Ascending aorta (tissue), 2 donors: ENCODE measurements at regions not wholly inside any gene's neighbourhood (a gene's known extent, or its start where the extent isn't known, plus 50 kb on each side); places are given as distances from the start of the nearest gene placed in this dataset.

Source experiments
- DNase-seq, 2 donors: peaks; one replicate each; pipeline ENCODE4 v3.0.0-alpha.2; 2019; ENCODE audit warnings: low spot score in 2 of 2
- H3K27ac ChIP-seq, 2 donors: fragments of 200-600 bp; sonication (generic); one replicate each; pipeline ENCODE4 v1.5.1; 2016 to 2017; ENCODE audit warnings: mild to moderate bottlenecking in 1 of 2
- H3K27me3 ChIP-seq: fragments of 200-600 bp; sonication (generic); one replicate; pipeline ENCODE4 v1.5.1; 2017
- H3K36me3 ChIP-seq, 2 donors: fragments of 200-600 bp; sonication (generic); one replicate each; pipeline ENCODE4 v1.5.1; 2016
- H3K4me1 ChIP-seq, 2 donors: fragments of 200-600 bp; sonication (generic); one replicate each; pipeline ENCODE4 v1.5.1; 2016 to 2017; ENCODE audit warnings: mild to moderate bottlenecking in 1 of 2
- H3K4me3 ChIP-seq, 2 donors: fragments of 200-600 bp; sonication (generic); one replicate each; pipeline ENCODE4 v1.5.1; 2016 to 2017; ENCODE audit warnings: mild to moderate bottlenecking in 1 of 2
- H3K9me3 ChIP-seq, 2 donors: fragments of 200-600 bp; sonication (generic); one replicate each; pipeline ENCODE4 v1.5.1; 2016
- intact Hi-C: fragments of 100-400 bp; cut with DNase I; formaldehyde crosslinking; loops from one replicate; pipeline ENCODE4 v1.15.1; 2023
- TF ChIP-seq, protein P1 (sequence below), 3 experiments: fragments of 200-600 bp in 2 of 3; fragments of 450-650 bp in 1 of 3; sonication (generic) in 2 of 3; IDR thresholded peaks; one replicate each; pipeline ENCODE4 v1.5.1; 2016 to 2019; ENCODE audit warnings: antibody characterized with exemption in 3 of 3, mild to moderate bottlenecking in 1 of 3, moderate library complexity in 1 of 3

DNA sequence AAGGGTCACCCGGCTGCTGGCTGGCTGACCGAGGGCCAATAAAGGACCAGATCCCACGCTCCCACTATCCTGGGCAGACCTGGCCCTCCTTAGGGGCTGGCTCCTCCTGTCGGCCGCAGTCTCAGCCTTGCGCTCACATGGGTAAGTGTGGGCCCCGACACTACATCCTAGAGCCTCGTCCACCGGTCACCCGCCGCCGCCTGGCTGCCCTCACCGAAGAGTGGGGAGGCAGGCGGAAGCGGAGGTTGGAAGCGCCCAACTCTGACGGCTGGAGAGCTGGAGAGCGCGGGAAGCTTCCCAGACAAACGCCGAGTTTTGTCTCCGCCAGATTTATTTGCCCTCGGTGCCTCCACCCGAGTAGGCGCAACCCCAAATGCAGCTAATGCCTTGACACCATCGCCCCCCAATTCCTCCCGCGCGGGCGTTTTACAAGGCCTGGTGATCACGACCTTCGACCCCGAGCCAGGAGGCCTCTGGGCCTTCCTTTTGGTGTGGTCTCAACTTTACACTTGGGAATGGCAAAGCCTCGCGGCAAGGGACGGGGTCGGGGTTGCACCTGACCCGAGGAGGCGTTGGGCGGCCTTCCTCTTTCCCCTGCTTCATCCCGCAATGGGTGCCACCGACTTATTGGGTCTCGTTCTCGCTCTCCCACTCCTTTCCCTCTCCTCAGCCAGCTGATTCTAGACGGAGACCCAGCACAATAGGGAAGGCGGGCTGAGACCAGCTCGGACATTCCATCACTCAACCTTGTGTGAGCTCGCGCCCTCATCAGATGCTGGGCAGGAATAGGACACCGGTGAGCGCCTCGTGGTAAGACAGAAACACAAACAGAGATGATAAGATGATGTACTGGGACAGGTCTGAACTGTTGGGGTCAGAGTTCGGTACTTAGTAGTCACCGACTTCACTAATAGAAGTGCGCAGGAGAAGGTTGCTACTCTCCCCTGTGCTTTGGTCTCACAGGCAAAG, 78.3 kb upstream of the ANO4 start:
- H3K27ac ChIP-seq, result no peak overlapping the region
- DNase-seq, result no peak
- intact Hi-C loops, result no loop called here
- no peaks in the 10 kb centered on the region for H3K27me3 ChIP-seq
- no peaks in the 10 kb centered on the region for H3K4me1 ChIP-seq
- H3K36me3 ChIP-seq, result no peaks in the 10 kb centered on the region
- H3K4me3 ChIP-seq, result peak overlapping the region in 1 of 2 donors; percentile 54
- no peaks in the 10 kb centered on the region for H3K9me3 ChIP-seq
- TF ChIP-seq, protein P1, sequence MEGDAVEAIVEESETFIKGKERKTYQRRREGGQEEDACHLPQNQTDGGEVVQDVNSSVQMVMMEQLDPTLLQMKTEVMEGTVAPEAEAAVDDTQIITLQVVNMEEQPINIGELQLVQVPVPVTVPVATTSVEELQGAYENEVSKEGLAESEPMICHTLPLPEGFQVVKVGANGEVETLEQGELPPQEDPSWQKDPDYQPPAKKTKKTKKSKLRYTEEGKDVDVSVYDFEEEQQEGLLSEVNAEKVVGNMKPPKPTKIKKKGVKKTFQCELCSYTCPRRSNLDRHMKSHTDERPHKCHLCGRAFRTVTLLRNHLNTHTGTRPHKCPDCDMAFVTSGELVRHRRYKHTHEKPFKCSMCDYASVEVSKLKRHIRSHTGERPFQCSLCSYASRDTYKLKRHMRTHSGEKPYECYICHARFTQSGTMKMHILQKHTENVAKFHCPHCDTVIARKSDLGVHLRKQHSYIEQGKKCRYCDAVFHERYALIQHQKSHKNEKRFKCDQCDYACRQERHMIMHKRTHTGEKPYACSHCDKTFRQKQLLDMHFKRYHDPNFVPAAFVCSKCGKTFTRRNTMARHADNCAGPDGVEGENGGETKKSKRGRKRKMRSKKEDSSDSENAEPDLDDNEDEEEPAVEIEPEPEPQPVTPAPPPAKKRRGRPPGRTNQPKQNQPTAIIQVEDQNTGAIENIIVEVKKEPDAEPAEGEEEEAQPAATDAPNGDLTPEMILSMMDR (IDR thresholded peaks at IDR 0.05), result no peak

DNA sequence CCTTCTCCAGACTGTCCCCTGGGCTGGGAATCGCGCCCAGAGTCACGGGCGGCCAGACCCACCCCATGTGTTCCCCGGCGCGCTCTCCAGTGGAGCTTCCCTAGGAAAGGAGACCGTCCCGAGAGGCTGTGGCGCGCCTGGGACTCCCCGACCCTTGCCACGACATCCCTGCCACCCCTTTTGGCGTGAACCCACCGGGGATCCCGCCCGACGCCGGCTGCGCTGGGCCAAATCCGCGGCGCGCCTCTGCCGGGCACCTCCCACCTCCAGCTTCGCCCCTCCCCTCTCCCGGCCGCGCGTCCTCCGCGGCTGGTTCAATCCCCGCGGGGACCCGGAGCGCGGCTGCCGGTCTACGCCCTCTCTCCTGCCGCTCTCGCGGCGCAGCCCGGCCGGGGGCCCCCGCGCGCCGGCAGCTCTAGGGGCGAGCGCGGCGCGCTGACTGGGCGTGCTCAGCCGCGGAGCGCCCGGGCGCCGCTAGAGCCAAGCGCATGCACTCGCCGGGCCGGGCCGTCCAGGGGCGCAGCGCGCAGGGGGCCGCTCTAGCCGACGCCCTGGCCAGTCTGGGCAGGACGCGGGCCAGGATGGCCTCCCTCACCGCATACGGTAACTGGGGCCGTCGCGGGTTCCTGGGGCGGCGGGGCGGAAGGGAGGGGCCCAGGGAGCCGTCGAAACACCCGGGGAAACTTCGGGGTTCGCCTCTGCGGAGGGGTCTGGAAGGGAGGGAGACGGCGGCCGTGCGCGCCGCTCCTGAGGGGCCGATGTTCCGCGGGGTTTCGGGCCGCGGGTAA, 77.4 kb upstream of the ANO4 start:
- intact Hi-C loops, result no loop called here
- TF ChIP-seq, protein P1 (IDR thresholded peaks at IDR 0.05), result no peak

DNA sequence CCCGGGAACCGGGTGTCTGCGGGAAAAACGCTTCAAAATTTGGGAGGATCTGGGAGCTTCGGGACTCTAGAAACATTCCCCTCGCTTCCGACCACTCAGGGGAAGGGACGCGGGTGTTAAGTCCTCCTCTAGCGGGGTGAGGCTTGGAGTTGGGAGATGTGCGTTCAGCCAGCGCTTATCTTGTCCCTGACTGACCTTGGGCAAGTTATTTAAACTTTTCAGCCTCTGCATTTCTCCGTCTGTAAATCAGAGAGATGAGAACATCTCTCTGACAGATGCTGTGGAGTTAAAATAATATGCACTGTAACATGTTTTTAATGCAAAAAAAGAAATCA, 76.9 kb upstream of the ANO4 start:
- Histone ChIP-seq H3K4me1 (no peaks in the 10 kb centered on the region), H3K4me3 (peak overlapping the region; percentile 28 to 54), H3K36me3 (no peaks in the 10 kb centered on the region)

More for the DNA sequence above, 77.4 kb upstream of the ANO4 start:
- Histone ChIP-seq H3K9me3 (no peaks in the 10 kb centered on the region), H3K4me3 (peak overlapping the region; percentile 28 to 54), H3K4me1 (no peaks in the 10 kb centered on the region), H3K27ac (no peak overlapping the region), H3K27me3 (no peaks in the 10 kb centered on the region), H3K36me3 (no peaks in the 10 kb centered on the region)
- DNase-seq, result no peak

DNA sequence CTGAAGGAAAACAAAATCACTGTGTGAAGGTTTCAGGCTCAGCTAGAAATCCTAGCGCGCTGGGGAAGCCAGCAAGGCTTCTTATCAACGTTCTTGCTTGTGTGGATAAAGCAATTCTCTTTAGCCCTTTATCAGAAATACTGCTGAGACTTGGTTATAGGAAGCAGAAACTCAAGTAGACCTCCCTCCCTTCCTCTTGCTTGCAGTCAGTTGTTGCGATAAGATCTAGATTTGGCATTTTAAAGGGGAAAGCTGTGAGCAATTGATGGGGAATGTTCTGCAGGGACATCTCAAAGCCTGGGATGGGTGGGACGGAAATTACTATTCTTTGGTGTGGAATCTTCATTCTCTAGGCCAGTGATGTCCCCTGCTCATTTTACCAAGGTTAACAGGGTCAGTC, 76.4 kb upstream of the ANO4 start:
- no peak overlapping the region for H3K27ac ChIP-seq
- DNase-seq, result no peak
- H3K27me3 ChIP-seq, result no peaks in the 10 kb centered on the region
- no peaks in the 10 kb centered on the region for H3K4me1 ChIP-seq
- H3K36me3 ChIP-seq, result no peaks in the 10 kb centered on the region
- TF ChIP-seq, protein P1 (IDR thresholded peaks at IDR 0.05), result no peak
- intact Hi-C loops, result no loop called here
- H3K4me3 ChIP-seq, result no peak overlapping the region
- H3K9me3 ChIP-seq, result no peaks in the 10 kb centered on the region

More for the DNA sequence above, 76.9 kb upstream of the ANO4 start:
- intact Hi-C loops, result no loop called here
- TF ChIP-seq, protein P1 (IDR thresholded peaks at IDR 0.05), result no peak
- no peaks in the 10 kb centered on the region for H3K9me3 ChIP-seq
- DNase-seq, result no peak
- H3K27ac ChIP-seq, result no peak overlapping the region
- no peaks in the 10 kb centered on the region for H3K27me3 ChIP-seq

DNA sequence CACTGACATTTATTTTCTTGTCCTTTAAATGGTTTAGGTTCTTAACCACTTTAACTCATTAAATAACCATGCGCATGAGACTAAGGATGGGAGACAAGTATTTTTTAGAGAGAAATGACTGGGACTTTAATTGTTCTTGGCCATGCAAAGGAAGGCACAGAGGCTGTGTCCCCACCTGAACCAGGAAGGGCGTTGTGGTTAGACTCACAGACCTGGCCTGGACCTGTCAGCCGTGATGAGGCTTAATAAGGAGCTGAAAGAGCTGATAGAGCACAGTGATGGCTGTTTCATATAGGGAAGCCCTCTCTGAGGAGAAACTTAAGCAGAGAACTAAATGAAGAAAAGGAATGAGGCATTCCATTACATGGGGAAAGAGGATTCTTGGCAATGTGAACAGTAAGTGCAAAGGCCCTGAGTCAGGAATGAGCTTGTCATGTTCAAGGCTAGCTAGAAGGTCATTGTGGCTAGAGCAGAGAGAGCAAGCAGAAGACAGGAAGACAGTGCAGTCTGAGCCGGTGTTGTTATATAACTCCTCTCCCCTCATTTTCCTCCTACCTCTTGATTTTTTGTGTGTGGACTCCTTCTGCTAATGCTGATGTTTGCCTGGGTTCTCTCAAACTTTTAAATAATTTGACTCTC, 74.4 kb upstream of the ANO4 start:
- intact Hi-C loops, result no loop called here
- DNase-seq, result no peak
- Histone ChIP-seq H3K27ac (no peak overlapping the region), H3K4me1 (no peaks in the 10 kb centered on the region), H3K36me3 (no peaks in the 10 kb centered on the region), H3K27me3 (no peaks in the 10 kb centered on the region), H3K4me3 (no peak overlapping the region), H3K9me3 (no peaks in the 10 kb centered on the region)
- TF ChIP-seq, protein P1 (IDR thresholded peaks at IDR 0.05), result no peak
